ENCODE measurements at regions not wholly inside any gene's neighbourhood (a gene's known extent, or its start where the extent isn't known, plus 50 kb on each side); places are given as distances from the start of the nearest gene placed in this dataset.

DNA sequence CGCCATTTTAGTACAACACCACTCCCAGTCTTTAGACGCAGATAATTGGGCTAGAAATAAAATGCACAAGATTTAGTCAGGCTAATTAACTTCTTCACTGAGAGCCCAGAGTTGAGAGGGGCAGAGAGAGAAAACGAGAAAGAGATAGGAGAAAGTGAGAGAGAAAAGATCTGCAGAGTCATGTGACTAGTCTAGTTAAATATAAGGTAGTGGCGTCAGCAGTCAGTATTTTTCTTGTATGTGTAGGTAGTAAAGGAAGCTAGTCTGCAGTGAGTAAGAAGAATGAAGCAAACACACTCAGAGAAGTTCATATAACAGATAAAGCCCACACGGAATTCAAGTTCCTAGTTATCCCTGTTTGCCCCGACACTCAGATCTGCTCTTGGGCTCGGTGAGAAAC is 392.6 kb upstream of the ERCC4 start (continued):
- TF ChIP-seq, protein P1, sequence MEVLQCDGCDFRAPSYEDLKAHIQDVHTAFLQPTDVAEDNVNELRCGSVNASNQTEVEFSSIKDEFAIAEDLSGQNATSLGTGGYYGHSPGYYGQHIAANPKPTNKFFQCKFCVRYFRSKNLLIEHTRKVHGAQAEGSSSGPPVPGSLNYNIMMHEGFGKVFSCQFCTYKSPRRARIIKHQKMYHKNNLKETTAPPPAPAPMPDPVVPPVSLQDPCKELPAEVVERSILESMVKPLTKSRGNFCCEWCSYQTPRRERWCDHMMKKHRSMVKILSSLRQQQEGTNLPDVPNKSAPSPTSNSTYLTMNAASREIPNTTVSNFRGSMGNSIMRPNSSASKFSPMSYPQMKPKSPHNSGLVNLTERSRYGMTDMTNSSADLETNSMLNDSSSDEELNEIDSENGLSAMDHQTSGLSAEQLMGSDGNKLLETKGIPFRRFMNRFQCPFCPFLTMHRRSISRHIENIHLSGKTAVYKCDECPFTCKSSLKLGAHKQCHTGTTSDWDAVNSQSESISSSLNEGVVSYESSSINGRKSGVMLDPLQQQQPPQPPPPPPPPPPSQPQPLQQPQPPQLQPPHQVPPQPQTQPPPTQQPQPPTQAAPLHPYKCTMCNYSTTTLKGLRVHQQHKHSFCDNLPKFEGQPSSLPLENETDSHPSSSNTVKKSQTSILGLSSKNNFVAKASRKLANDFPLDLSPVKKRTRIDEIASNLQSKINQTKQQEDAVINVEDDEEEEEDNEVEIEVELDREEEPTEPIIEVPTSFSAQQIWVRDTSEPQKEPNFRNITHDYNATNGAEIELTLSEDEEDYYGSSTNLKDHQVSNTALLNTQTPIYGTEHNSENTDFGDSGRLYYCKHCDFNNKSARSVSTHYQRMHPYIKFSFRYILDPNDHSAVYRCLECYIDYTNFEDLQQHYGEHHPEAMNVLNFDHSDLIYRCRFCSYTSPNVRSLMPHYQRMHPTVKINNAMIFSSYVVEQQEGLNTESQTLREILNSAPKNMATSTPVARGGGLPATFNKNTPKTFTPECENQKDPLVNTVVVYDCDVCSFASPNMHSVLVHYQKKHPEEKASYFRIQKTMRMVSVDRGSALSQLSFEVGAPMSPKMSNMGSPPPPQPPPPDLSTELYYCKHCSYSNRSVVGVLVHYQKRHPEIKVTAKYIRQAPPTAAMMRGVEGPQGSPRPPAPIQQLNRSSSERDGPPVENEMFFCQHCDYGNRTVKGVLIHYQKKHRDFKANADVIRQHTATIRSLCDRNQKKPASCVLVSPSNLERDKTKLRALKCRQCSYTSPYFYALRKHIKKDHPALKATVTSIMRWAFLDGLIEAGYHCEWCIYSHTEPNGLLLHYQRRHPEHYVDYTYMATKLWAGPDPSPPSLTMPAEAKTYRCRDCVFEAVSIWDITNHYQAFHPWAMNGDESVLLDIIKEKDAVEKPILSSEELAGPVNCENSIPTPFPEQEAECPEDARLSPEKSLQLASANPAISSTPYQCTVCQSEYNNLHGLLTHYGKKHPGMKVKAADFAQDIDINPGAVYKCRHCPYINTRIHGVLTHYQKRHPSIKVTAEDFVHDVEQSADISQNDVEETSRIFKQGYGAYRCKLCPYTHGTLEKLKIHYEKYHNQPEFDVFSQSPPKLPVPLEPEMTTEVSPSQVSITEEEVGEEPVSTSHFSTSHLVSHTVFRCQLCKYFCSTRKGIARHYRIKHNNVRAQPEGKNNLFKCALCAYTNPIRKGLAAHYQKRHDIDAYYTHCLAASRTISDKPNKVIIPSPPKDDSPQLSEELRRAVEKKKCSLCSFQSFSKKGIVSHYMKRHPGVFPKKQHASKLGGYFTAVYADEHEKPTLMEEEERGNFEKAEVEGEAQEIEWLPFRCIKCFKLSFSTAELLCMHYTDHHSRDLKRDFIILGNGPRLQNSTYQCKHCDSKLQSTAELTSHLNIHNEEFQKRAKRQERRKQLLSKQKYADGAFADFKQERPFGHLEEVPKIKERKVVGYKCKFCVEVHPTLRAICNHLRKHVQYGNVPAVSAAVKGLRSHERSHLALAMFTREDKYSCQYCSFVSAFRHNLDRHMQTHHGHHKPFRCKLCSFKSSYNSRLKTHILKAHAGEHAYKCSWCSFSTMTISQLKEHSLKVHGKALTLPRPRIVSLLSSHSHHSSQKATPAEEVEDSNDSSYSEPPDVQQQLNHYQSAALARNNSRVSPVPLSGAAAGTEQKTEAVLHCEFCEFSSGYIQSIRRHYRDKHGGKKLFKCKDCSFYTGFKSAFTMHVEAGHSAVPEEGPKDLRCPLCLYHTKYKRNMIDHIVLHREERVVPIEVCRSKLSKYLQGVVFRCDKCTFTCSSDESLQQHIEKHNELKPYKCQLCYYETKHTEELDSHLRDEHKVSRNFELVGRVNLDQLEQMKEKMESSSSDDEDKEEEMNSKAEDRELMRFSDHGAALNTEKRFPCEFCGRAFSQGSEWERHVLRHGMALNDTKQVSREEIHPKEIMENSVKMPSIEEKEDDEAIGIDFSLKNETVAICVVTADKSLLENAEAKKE (CRISPR knock-in tag; IDR thresholded peaks at IDR 0.05), result no peak
- TF ChIP-seq JUNB (IDR thresholded peaks at IDR 0.05; ENCODE audit: unreplicated experiment) (no peak), ZNF331 (CRISPR knock-in tag; IDR thresholded peaks at IDR 0.05; ENCODE audit: low read depth) (no peak), EZH2phosphoT487 (IDR thresholded peaks at IDR 0.05; ENCODE audit: unreplicated experiment) (no peak), EZH2 (IDR thresholded peaks at IDR 0.05; ENCODE audit: low read depth, unreplicated experiment) (no peak), NANOG (IDR thresholded peaks at IDR 0.05; ENCODE audit: borderline replicate concordance) (no peak), CREB1 (CRISPR knock-in tag; IDR thresholded peaks at IDR 0.05; ENCODE audit: low read depth) (no peak)
- TF ChIP-seq, protein P2, sequence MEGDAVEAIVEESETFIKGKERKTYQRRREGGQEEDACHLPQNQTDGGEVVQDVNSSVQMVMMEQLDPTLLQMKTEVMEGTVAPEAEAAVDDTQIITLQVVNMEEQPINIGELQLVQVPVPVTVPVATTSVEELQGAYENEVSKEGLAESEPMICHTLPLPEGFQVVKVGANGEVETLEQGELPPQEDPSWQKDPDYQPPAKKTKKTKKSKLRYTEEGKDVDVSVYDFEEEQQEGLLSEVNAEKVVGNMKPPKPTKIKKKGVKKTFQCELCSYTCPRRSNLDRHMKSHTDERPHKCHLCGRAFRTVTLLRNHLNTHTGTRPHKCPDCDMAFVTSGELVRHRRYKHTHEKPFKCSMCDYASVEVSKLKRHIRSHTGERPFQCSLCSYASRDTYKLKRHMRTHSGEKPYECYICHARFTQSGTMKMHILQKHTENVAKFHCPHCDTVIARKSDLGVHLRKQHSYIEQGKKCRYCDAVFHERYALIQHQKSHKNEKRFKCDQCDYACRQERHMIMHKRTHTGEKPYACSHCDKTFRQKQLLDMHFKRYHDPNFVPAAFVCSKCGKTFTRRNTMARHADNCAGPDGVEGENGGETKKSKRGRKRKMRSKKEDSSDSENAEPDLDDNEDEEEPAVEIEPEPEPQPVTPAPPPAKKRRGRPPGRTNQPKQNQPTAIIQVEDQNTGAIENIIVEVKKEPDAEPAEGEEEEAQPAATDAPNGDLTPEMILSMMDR (conservative IDR thresholded peaks at IDR 0.05; ENCODE audit: low read depth in 2 of 2), result no peak
- TF ChIP-seq, protein P3, sequence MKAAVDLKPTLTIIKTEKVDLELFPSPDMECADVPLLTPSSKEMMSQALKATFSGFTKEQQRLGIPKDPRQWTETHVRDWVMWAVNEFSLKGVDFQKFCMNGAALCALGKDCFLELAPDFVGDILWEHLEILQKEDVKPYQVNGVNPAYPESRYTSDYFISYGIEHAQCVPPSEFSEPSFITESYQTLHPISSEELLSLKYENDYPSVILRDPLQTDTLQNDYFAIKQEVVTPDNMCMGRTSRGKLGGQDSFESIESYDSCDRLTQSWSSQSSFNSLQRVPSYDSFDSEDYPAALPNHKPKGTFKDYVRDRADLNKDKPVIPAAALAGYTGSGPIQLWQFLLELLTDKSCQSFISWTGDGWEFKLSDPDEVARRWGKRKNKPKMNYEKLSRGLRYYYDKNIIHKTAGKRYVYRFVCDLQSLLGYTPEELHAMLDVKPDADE (IDR thresholded peaks at IDR 0.05), result no peak
